Parathyroid adenoma (tissue), 2 donors: ENCODE measurements at regions not wholly inside any gene's neighbourhood (a gene's known extent, or its start where the extent isn't known, plus 50 kb on each side); places are given as distances from the start of the nearest gene placed in this dataset.

ENCODE experiments used
- H2AFZ ChIP-seq: fragments of 300-600 bp; sonication (generic); one replicate; pipeline ENCODE4 v1.7.0; 2017; ENCODE audit warnings: antibody characterized with exemption, mild to moderate bottlenecking
- H3K27ac ChIP-seq: fragments of 300-600 bp; sonication (generic); one replicate; pipeline ENCODE4 v1.7.0; 2017
- H3K27me3 ChIP-seq: fragments of 300-600 bp; sonication (generic); one replicate; pipeline ENCODE4 v1.7.0; 2017; ENCODE audit warnings: low read length; ENCODE audit not compliant: control insufficient read depth, insufficient read depth
- H3K36me3 ChIP-seq: fragments of 300-600 bp; sonication (generic); one replicate; pipeline ENCODE4 v1.7.0; 2017; ENCODE audit warnings: low read length; ENCODE audit not compliant: control insufficient read depth, insufficient read depth
- H3K4me1 ChIP-seq: fragments of 300-600 bp; sonication (generic); one replicate; pipeline ENCODE4 v1.7.0; 2017; ENCODE audit warnings: control low read depth
- H3K4me2 ChIP-seq: fragments of 300-600 bp; sonication (generic); one replicate; pipeline ENCODE4 v1.7.0; 2017; ENCODE audit warnings: low read length
- H3K4me3 ChIP-seq: fragments of 300-600 bp; sonication (generic); one replicate; pipeline ENCODE4 v1.7.0; 2017; ENCODE audit warnings: low read depth, low read length
- H3K79me2 ChIP-seq: fragments of 300-600 bp; sonication (generic); one replicate; pipeline ENCODE4 v1.7.0; 2017; ENCODE audit warnings: control low read depth
- H3K9ac ChIP-seq: fragments of 300-600 bp; sonication (generic); one replicate; pipeline ENCODE4 v1.7.0; 2017; ENCODE audit warnings: mild to moderate bottlenecking
- H3K9me3 ChIP-seq: fragments of 300-600 bp; sonication (generic); one replicate; pipeline ENCODE4 v1.7.0; 2017; ENCODE audit warnings: low read length; ENCODE audit not compliant: control insufficient read depth
- CTCF ChIP-seq: fragments of 300-600 bp; sonication (generic); IDR thresholded peaks from one replicate; pipeline ENCODE4 v1.7.0; 2017; ENCODE audit warnings: antibody characterized with exemption, mild to moderate bottlenecking
- donor health status: primary hyperparathyroidism.

- Histone ChIP-seq H3K4me3 (no peak overlapping the region), H3K36me3 (no peaks in the 10 kb centered on the region), H3K9ac (no peak overlapping the region), H3K27me3 (no peaks in the 10 kb centered on the region), H2AFZ (no peak overlapping the region), H3K27ac (no peak overlapping the region), H3K79me2 (no peaks in the 10 kb centered on the region), H3K4me2 (no peak overlapping the region), H3K9me3 (no peaks in the 10 kb centered on the region), H3K4me1 (no peaks in the 10 kb centered on the region)
- TF ChIP-seq CTCF: no peak
Observed at GRCh38 chr9:526904-527591, 312.4 kb downstream of the DOCK8 start.

- H3K27ac ChIP-seq: no peak overlapping the region
- no peaks in the 10 kb centered on the region for H3K79me2 ChIP-seq
- no peaks in the 10 kb centered on the region for H3K27me3 ChIP-seq
- H3K4me2 ChIP-seq: no peak overlapping the region
- no peak overlapping the region for H3K4me3 ChIP-seq
- H2AFZ ChIP-seq: no peak overlapping the region
- TF ChIP-seq CTCF: no peak
- no peaks in the 10 kb centered on the region for H3K36me3 ChIP-seq
- H3K9ac ChIP-seq: no peak overlapping the region
- H3K4me1 ChIP-seq: no peaks in the 10 kb centered on the region
- no peaks in the 10 kb centered on the region for H3K9me3 ChIP-seq
Observed at GRCh38 chr9:529731-530130, 311.8 kb upstream of the DMRT1 start.

DNA sequence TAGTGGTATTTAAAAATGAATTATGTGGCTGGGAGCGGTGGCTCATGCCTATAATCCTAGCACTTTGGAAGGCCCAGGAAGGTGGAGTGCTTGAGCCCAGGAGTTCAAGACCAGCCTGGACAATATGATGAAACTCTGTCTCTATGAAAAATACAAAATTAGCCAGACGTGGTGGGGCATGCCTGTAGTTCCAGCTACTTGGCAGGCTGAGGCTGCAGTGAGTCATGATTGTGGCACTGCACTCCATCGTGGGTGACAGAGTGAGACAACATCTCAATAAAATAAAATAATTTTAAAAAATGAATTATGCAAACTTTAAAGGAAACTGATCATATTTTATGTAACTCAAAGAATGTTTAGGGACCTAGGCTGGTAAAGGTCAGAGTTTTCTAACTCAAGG, 310.8 kb upstream of the DMRT1 start:
- TF ChIP-seq CTCF: no peak
- no peak overlapping the region for H3K27ac ChIP-seq
- no peak overlapping the region for H3K9ac ChIP-seq
- no peak overlapping the region for H2AFZ ChIP-seq
- no peak overlapping the region for H3K4me3 ChIP-seq
- H3K36me3 ChIP-seq: no peaks in the 10 kb centered on the region
- no peaks in the 10 kb centered on the region for H3K9me3 ChIP-seq
- no peaks in the 10 kb centered on the region for H3K79me2 ChIP-seq
- H3K4me1 ChIP-seq: no peaks in the 10 kb centered on the region
- no peaks in the 10 kb centered on the region for H3K27me3 ChIP-seq
- H3K4me2 ChIP-seq: no peak overlapping the region

- H3K79me2 ChIP-seq: no peaks in the 10 kb centered on the region
- H3K9ac ChIP-seq: no peak overlapping the region
- no peak for TF ChIP-seq CTCF
- no peak overlapping the region for H3K4me2 ChIP-seq
- no peak overlapping the region for H3K27ac ChIP-seq
- H3K36me3 ChIP-seq: no peaks in the 10 kb centered on the region
- no peak overlapping the region for H2AFZ ChIP-seq
- H3K4me1 ChIP-seq: no peaks in the 10 kb centered on the region
- no peaks in the 10 kb centered on the region for H3K9me3 ChIP-seq
- H3K27me3 ChIP-seq: no peaks in the 10 kb centered on the region
- no peak overlapping the region for H3K4me3 ChIP-seq
Observed at GRCh38 chr9:532707-533106, 308.8 kb upstream of the DMRT1 start.

- Histone ChIP-seq H3K27me3 (no peaks in the 10 kb centered on the region), H3K4me3 (no peak overlapping the region), H2AFZ (no peak overlapping the region), H3K36me3 (peaks cover 1% of the 10 kb centered on the region), H3K4me2 (no peak overlapping the region), H3K79me2 (no peaks in the 10 kb centered on the region), H3K4me1 (no peaks in the 10 kb centered on the region), H3K9ac (no peak overlapping the region), H3K27ac (no peak overlapping the region), H3K9me3 (no peaks in the 10 kb centered on the region)
- TF ChIP-seq CTCF: no peak
Observed at GRCh38 chr9:534886-535285, 306.6 kb upstream of the DMRT1 start.
